ENCODE measurements at regions not wholly inside any gene's neighbourhood (a gene's known extent, or its start where the extent isn't known, plus 50 kb on each side); places are given as distances from the start of the nearest gene placed in this dataset.

GRCh38 chr13:90531744-90532143 is 815.7 kb upstream of the MIR17HG start:
- no peak for DNase-seq (ENCODE audit: low read depth, low spot score)

DNA sequence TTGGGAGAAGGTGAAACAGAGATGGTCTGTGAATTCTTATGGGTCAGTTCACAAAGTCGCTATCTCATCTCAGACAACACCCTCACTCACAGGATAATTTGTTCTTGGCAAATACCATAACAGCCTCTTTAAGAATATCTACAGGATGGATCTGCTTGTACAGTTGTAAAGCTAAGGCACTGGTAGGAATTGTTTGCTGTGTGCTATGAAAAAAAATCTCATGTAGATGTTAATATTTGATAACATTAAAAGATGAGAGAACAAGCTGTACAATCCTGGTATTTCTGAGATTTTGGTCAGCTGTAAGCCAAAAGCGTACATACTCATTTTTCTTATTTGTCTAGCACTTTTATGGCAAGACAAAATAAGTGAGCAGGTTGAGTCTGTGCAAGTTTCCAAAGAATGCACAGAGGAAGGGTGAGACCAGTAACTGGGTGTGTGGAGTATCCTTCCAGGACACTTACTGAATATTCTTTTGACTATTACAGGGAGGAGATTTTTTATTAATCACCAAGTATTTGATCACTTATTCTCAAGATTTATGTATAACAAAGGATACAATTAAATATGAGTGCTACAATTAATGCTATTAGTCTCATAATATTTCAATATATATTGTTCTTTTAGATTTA is 814.5 kb upstream of the MIR17HG start:
- no peak overlapping the region for H3K4me3 ChIP-seq (ENCODE audit: low read length)
- DNase-seq (ENCODE audit: low read depth, low spot score), result no peak

More at GRCh38 chr13:90531744-90532143, 815.7 kb upstream of the MIR17HG start:
- no peak overlapping the region for H3K4me3 ChIP-seq (ENCODE audit: low read length)

GRCh38 chr13:90533866-90534265 is 813.6 kb upstream of the MIR17HG start:
- DNase-seq (ENCODE audit: low read depth, low spot score), result no peak
- no peak overlapping the region for H3K4me3 ChIP-seq (ENCODE audit: low read length)

DNA sequence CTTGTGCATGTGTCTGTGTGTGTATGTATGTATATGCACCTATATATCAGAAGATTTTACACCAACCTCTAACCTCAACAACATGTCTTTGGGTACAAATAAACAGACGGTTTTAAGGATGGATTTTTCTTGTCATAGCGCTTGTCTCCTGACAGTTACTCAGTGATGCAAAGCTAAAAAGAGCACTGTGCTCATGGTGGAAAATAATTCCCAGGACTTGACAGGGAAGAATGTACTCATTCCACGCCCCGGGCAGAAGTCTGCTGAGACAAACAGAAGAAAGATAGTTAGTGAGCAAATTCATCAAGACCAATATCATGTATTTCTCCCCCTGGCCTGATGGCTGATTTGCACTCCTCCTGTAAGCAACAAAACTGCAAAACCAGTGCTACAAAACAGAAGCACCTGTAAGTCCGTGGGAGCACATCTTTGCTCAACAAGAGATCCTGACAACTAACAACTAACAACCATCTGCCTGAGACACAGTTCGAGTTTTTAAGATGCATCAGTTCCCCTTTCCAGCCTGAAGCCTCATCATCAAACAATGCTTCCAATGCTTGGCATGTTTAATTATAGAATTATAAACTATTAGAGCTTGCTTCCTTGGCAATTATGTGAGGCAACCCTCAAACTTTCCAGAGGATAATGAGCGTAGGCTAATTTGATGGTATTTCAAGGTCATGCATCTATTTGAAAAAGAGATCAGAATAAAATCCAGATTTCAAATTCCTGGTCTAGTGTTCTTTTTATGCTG is 812.7 kb upstream of the MIR17HG start:
- no peak for DNase-seq (ENCODE audit: low read depth, low spot score)
- no peak overlapping the region for H3K4me3 ChIP-seq (ENCODE audit: low read length)

DNA sequence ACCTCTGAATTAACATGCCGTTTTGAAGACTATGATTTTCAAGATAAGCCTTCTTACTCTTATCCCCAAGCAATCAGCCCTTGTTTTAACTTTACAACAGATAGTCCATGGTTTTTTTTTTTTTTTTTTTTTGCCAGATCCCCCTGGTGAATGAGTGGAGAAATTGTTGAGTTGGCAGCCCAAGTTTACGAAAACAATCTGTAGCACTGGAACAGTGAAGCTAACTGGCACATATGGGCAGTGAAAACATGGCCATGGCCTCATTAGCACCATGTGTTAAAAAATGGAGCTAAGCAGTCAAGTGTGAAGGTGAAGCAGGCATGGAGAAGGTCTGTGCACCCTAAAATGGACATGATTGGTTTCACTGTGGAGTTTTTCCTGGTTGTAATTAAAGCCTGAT is 812.1 kb upstream of the MIR17HG start:
- no peak overlapping the region for H3K4me3 ChIP-seq (ENCODE audit: low read length)
- DNase-seq (ENCODE audit: low read depth, low spot score), result no peak

GRCh38 chr13:90538063-90538462 is 809.4 kb upstream of the MIR17HG start:
- no peak for DNase-seq (ENCODE audit: low read depth, low spot score)
- no peak overlapping the region for H3K4me3 ChIP-seq (ENCODE audit: low read length)

- H3K4me3 ChIP-seq (ENCODE audit: low read length), result no peak overlapping the region
- no peak for DNase-seq (ENCODE audit: low read depth, low spot score)
Observed at GRCh38 chr13:90541346-90541745, 806.1 kb upstream of the MIR17HG start.

GRCh38 chr13:90542959-90543505 is 804.5 kb upstream of the MIR17HG start:
- DNase-seq (ENCODE audit: low read depth, low spot score), result no peak
- H3K4me3 ChIP-seq (ENCODE audit: low read length), result no peak overlapping the region

GRCh38 chr13:90545070-90545840 is 802.2 kb upstream of the MIR17HG start:
- no peak for DNase-seq (ENCODE audit: low read depth, low spot score)

DNA sequence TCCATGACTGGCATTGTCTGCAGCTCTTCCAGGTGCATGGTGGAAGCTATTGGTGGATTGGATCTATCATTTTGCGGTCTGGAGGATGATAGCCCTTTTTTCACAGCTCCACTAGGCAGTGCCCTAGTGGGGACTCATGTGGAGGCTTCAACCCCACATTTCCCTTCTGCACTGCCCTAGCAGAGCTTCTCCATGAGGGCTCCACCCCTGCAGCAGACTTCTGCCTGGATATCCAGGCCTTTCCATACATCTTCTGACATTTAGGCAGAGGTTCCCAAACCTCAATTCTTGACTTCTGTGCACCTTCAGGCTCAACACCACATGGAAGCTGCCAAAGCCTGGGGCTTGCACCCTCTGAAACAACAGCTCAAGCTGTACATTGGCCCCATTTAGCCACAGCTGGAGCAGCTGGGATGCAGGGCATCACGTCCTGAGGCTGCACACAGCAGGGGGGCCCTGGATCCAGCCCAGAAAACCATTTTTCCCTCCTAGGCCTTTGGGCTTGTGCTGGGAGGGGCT is 800.2 kb upstream of the MIR17HG start:
- no peak for DNase-seq (ENCODE audit: low read depth, low spot score)
- H3K4me3 ChIP-seq (ENCODE audit: low read length), result no peak overlapping the region

More at GRCh38 chr13:90545070-90545840, 802.2 kb upstream of the MIR17HG start:
- no peak overlapping the region for H3K4me3 ChIP-seq (ENCODE audit: low read length)

- DNase-seq (ENCODE audit: low read depth, low spot score), result no peak
- no peak overlapping the region for H3K4me3 ChIP-seq (ENCODE audit: low read length)
Observed at GRCh38 chr13:90551253-90551652, 796.2 kb upstream of the MIR17HG start.

GRCh38 chr13:90552702-90553101 is 794.8 kb upstream of the MIR17HG start:
- DNase-seq (ENCODE audit: low read depth, low spot score), result no peak
- H3K4me3 ChIP-seq (ENCODE audit: low read length), result no peak overlapping the region

GRCh38 chr13:90553159-90553558 is 794.3 kb upstream of the MIR17HG start:
- no peak overlapping the region for H3K4me3 ChIP-seq (ENCODE audit: low read length)
- DNase-seq (ENCODE audit: low read depth, low spot score), result no peak

GRCh38 chr13:90557626-90558025 is 789.9 kb upstream of the MIR17HG start:
- DNase-seq (ENCODE audit: low read depth, low spot score), result no peak
- H3K4me3 ChIP-seq (ENCODE audit: low read length), result no peak overlapping the region

- no peak for DNase-seq (ENCODE audit: low read depth, low spot score)
- H3K4me3 ChIP-seq (ENCODE audit: low read length), result no peak overlapping the region
Observed at GRCh38 chr13:90562443-90562842, 785.0 kb upstream of the MIR17HG start.

GRCh38 chr13:90564096-90564495 is 783.4 kb upstream of the MIR17HG start:
- no peak for DNase-seq (ENCODE audit: low read depth, low spot score)

GRCh38 chr13:90564566-90564965 is 782.9 kb upstream of the MIR17HG start:
- DNase-seq (ENCODE audit: low read depth, low spot score), result no peak
- H3K4me3 ChIP-seq (ENCODE audit: low read length), result no peak overlapping the region

More at GRCh38 chr13:90564096-90564495, 783.4 kb upstream of the MIR17HG start:
- no peak overlapping the region for H3K4me3 ChIP-seq (ENCODE audit: low read length)

DNA sequence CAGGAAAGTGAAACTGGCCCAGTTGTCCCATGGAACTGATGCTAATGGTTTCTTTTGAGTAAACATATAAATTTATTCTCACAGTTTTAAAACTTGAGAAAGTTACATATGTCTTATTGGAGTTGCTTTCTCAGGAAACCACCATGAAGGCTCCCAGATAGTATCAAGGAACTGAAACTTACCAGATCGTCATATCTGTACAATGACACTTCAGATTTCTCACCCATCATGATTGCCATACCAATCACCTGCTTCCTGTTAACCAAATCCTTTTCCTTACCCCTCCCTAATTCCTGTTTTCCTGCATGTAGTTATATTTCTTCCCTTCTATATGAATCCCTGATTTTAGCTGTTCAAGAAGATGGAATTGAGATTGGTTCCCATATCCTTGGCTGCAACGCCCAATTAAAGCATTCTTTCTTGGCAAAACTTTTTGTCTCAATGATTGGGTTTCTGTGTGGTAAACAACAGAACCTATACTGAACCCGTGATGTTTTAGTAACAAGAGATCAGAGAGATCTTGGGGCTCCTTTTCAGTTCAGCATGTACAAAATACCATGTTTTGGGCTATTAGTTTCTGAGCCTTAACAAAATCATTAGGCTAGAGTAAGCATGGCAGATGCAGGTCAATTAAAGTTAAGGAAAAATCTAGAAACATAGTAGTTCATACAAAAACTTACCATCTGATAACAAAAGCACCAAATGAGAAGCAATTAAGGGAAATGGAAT is 781.3 kb upstream of the MIR17HG start:
- no peak overlapping the region for H3K4me3 ChIP-seq (ENCODE audit: low read length)
- no peak for DNase-seq (ENCODE audit: low read depth, low spot score)

DNA sequence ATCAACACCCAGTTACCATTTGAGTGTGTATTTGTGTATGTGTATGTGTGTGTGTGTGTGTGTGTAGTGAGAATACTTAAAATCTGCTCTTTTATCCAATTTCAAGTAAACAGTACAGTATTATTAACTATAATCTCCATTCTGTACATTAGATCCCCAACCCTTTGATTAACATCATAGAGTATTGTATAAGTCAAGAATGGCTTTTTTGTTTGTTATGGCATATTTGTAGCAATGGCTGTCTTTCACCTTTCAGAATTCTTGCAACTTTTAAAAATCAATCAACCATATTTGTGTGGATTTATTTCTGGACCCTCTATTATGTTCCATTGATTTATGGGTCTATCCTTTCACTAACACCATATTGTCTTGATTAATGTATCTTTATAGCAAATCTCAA is 779.3 kb upstream of the MIR17HG start:
- DNase-seq (ENCODE audit: low read depth, low spot score), result no peak
- no peak overlapping the region for H3K4me3 ChIP-seq (ENCODE audit: low read length)

All from Jurkat, Clone E6-1 (cell line).